Suprapubic skin (tissue), 4 donors: ENCODE measurements at regions not wholly inside any gene's neighbourhood (a gene's known extent, or its start where the extent isn't known, plus 50 kb on each side); places are given as distances from the start of the nearest gene placed in this dataset.

Source experiments
- DNase-seq, 2 donors: peaks; one replicate each; pipeline ENCODE4 v3.0.0-alpha.2; 2019; ENCODE audit warnings: low spot score in 2 of 2
- H3K27ac ChIP-seq: fragments of 200-600 bp; sonication (generic); one replicate; pipeline ENCODE4 v1.5.1; 2019
- H3K27me3 ChIP-seq: fragments of 200-600 bp; sonication (generic); one replicate; pipeline ENCODE4 v1.5.1; 2019
- H3K36me3 ChIP-seq: fragments of 200-600 bp; sonication (generic); one replicate; pipeline ENCODE4 v1.5.1; 2019
- H3K4me1 ChIP-seq: fragments of 200-600 bp; sonication (generic); one replicate; pipeline ENCODE4 v1.5.1; 2019
- H3K4me3 ChIP-seq: fragments of 200-600 bp; sonication (generic); one replicate; pipeline ENCODE4 v1.5.1; 2019; ENCODE audit warnings: mild to moderate bottlenecking
- H3K9me3 ChIP-seq: fragments of 200-600 bp; sonication (generic); one replicate; pipeline ENCODE4 v1.5.1; 2019
- EP300 ChIP-seq: sonication (generic); formaldehyde crosslinking; IDR thresholded peaks from one replicate; pipeline ENCODE4 v1.6.1; 2017; ENCODE audit warnings: antibody characterized with exemption
- POLR2A ChIP-seq, 2 donors: fragments of 450-650 bp; IDR thresholded peaks; one replicate each; pipeline ENCODE4 v1.6.1; 2017; ENCODE audit warnings: antibody characterized with exemption in 2 of 2, mild to moderate bottlenecking in 2 of 2, moderate library complexity in 2 of 2
- POLR2AphosphoS5 ChIP-seq, 3 donors: sonication (generic); formaldehyde crosslinking; IDR thresholded peaks; one replicate each; pipeline ENCODE4 v1.6.1; 2017; ENCODE audit warnings: antibody characterized with exemption in 3 of 3
- WGBS: methylation state at CpG from one replicate; pipeline ENCODE4 v1.1.5; 2018; 5-methylcytosine and 5-hydroxymethylcytosine counted together
- TF ChIP-seq, protein P1 (sequence below), 2 donors: fragments of 200-600 bp in 1 of 2; fragments of 450-650 bp in 1 of 2; sonication (generic) in 1 of 2; IDR thresholded peaks; one replicate each; pipeline ENCODE4 v1.5.1; 2016 to 2019; ENCODE audit warnings: antibody characterized with exemption in 2 of 2, mild to moderate bottlenecking in 1 of 2, moderate library complexity in 1 of 2

DNA sequence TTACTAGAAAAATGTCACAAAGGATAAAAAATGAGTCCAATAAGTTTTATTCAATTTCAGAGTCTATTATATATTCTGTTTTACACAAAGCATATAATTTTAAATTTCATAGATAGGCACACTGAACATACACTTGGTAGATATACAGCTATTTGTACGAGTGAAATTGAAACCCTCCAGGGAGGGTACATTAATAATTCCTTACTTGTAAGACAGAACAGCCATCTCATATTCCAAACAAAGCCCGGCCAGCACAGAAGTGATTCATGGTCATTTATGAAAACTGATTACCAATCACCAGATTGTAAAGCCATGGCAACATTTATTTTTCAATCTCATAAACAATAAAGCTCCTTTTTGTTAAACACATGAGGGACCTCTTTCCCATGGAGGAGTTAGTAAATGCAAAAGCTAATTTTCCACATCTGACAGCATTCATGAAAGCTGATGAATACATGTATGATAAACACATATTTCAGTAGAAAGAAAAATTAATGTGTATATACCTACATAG lies 190.6 kb downstream of the TDRD15 start:
- Histone ChIP-seq H3K27ac (no peak overlapping the region), H3K27me3 (no peaks in the 10 kb centered on the region), H3K36me3 (no peaks in the 10 kb centered on the region), H3K9me3 (no peaks in the 10 kb centered on the region), H3K4me3 (no peak overlapping the region), H3K4me1 (no peaks in the 10 kb centered on the region)
- 77% methylated on average over 2 of the region's 2 CpGs for WGBS
- DNase-seq, result no peak
- TF ChIP-seq EP300 (no peak), POLR2A (IDR thresholded peaks at IDR 0.05) (no peak), POLR2AphosphoS5 (IDR thresholded peaks at IDR 0.05) (no peak)
- TF ChIP-seq, protein P1, sequence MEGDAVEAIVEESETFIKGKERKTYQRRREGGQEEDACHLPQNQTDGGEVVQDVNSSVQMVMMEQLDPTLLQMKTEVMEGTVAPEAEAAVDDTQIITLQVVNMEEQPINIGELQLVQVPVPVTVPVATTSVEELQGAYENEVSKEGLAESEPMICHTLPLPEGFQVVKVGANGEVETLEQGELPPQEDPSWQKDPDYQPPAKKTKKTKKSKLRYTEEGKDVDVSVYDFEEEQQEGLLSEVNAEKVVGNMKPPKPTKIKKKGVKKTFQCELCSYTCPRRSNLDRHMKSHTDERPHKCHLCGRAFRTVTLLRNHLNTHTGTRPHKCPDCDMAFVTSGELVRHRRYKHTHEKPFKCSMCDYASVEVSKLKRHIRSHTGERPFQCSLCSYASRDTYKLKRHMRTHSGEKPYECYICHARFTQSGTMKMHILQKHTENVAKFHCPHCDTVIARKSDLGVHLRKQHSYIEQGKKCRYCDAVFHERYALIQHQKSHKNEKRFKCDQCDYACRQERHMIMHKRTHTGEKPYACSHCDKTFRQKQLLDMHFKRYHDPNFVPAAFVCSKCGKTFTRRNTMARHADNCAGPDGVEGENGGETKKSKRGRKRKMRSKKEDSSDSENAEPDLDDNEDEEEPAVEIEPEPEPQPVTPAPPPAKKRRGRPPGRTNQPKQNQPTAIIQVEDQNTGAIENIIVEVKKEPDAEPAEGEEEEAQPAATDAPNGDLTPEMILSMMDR (IDR thresholded peaks at IDR 0.05), result no peak

DNA sequence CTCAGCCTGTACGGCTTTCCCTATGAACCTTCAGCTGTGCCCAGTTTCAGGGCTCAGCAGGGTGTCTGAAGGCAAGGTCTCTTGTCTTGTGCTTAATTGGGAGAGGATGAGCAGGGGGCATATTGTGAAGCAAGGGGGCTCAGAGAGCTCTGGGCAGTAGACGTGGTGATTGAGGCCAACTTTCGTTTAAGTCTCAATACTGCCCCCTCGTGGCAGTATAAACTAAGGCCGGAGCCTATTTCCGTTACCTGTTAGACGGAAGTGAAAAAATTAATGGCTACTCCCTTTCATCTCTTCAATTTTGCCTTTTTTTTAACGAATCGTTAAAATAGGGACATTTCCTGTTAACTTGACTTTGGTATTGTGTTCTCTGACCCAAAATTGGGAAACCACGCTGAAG lies 193.4 kb downstream of the TDRD15 start:
- DNase-seq, result no peak
- no peaks in the 10 kb centered on the region for H3K4me1 ChIP-seq
- no peak overlapping the region for H3K27ac ChIP-seq
- H3K4me3 ChIP-seq, result no peak overlapping the region
- no peaks in the 10 kb centered on the region for H3K36me3 ChIP-seq
- no peaks in the 10 kb centered on the region for H3K27me3 ChIP-seq
- 24% methylated on average over 10 of the region's 10 CpGs for WGBS
- TF ChIP-seq POLR2A (IDR thresholded peaks at IDR 0.05) (no peak), POLR2AphosphoS5 (IDR thresholded peaks at IDR 0.05) (no peak), EP300 (no peak)
- TF ChIP-seq, protein P1 (IDR thresholded peaks at IDR 0.05), result peak; percentile 13 to 43
- H3K9me3 ChIP-seq, result no peaks in the 10 kb centered on the region

DNA sequence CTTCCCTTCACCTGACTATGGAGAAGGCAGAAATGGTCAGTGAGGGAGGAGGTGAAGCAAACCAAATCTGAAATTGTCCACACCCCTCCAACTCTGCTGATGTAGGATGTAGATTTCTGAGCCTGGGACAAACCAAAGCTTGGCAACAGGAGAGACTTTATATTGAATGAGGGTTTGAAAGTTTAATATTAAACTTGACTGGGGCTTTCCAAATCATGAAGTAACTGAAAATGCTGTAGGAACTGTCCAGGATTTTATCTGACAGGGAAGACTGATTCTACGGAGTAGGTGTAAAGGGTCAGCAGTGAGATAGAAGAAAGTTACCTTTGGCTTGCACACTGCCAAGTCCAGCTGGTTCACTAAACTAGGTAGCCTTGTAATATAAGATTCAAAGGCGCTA lies 194.5 kb downstream of the TDRD15 start:
- H3K27ac ChIP-seq, result no peak overlapping the region
- no peaks in the 10 kb centered on the region for H3K36me3 ChIP-seq
- no peaks in the 10 kb centered on the region for H3K27me3 ChIP-seq
- H3K4me3 ChIP-seq, result no peak overlapping the region
- no peaks in the 10 kb centered on the region for H3K9me3 ChIP-seq
- H3K4me1 ChIP-seq, result no peaks in the 10 kb centered on the region
- DNase-seq, result no peak
- TF ChIP-seq EP300, result no peak
- 97% methylated on average over 2 of the region's 2 CpGs for WGBS

DNA sequence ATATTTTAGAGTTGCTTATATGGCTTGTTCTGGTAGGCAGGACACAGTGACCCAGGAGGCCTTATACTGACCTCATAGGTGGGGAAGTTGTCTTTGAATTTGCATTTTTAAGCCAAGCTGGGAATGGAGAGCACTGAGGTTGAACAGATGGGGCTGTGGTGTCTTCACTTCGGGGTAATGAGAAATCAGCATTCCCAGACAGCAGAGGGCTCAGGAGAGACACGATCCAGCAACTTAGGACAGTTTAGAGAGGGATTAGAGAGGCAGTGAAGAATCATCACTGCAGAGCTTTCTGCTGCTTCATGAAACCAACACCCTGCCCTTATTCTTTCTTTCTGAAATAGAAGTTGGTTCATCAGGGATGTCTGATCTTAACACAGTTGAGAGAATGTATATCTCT lies 202.4 kb downstream of the TDRD15 start:
- 50% methylated on average over 2 of the region's 2 CpGs for WGBS

DNA sequence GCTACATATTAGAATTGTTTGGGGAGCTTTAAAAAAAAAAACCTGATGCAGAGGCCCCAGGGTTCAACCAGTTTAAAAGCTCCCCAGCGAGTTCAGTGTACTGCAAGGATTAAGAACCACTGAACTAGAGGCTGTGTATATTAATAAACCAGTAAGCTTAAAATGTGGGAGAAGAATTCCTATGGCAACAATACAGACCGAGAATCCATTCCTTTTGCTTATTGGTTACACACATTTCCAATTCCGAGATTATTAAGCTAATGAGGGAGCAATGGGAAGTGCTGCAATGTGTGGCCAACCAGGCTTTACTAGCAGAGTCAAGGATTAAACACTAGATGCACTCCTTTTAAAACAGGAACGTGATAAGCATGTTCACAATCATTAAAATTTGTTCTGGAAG lies 204.4 kb downstream of the TDRD15 start:
- WGBS, result 42% methylated on average over 4 of the region's 4 CpGs
- Histone ChIP-seq H3K36me3 (no peaks in the 10 kb centered on the region), H3K27me3 (no peaks in the 10 kb centered on the region), H3K9me3 (no peaks in the 10 kb centered on the region), H3K4me3 (no peak overlapping the region), H3K4me1 (peaks cover 10% of the 10 kb centered on the region), H3K27ac (no peak overlapping the region)
- no peak for TF ChIP-seq POLR2AphosphoS5 (IDR thresholded peaks at IDR 0.05)
- DNase-seq, result no peak

More for the DNA sequence above, 202.4 kb downstream of the TDRD15 start:
- no peaks in the 10 kb centered on the region for H3K36me3 ChIP-seq
- H3K4me1 ChIP-seq, result peaks cover 6% of the 10 kb centered on the region
- no peak overlapping the region for H3K4me3 ChIP-seq
- H3K27me3 ChIP-seq, result no peaks in the 10 kb centered on the region
- H3K27ac ChIP-seq, result no peak overlapping the region
- no peak for TF ChIP-seq EP300
- TF ChIP-seq, protein P1 (IDR thresholded peaks at IDR 0.05), result no peak
- no peak for TF ChIP-seq POLR2A (IDR thresholded peaks at IDR 0.05)
- no peak for TF ChIP-seq POLR2AphosphoS5 (IDR thresholded peaks at IDR 0.05)
- no peak for DNase-seq
- H3K9me3 ChIP-seq, result no peaks in the 10 kb centered on the region

DNA sequence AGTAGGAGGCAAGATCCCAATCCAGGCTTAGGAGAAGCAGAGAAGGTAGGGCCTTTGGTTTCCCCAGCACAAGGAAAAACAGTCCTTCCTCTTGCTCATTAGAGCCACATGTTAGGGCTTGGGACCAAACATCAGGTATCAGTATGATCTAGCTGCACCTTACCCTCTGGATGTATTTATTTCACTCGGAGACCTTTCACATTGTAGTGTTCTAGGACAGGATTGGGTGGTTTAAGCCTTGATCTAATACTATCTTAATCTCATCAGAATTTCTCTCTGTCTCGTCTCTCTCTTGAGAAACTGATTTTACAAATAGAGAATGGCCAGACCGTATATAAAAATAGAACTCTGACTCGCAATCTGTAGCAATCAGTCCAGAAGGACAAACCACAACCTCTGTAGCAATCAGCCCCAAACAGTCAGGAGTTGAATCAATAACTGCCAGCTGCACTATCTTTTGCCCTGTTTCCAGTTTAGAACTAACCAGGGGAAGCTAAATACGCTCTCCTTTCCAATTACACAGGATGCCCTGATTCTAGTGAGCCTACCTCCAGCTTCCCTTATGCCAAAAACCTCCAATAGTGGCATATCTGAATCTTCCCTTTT lies 207.1 kb downstream of the TDRD15 start:
- Histone ChIP-seq H3K9me3 (no peaks in the 10 kb centered on the region), H3K4me3 (no peak overlapping the region), H3K36me3 (no peaks in the 10 kb centered on the region), H3K4me1 (peaks cover 14% of the 10 kb centered on the region), H3K27me3 (no peaks in the 10 kb centered on the region), H3K27ac (no peak overlapping the region)
- 62% methylated on average over 5 of the region's 5 CpGs for WGBS
- no peak for DNase-seq
- TF ChIP-seq, protein P1 (IDR thresholded peaks at IDR 0.05), result no peak
- no peak for TF ChIP-seq POLR2A (IDR thresholded peaks at IDR 0.05)
- TF ChIP-seq EP300, result no peak
- no peak for TF ChIP-seq POLR2AphosphoS5 (IDR thresholded peaks at IDR 0.05)
